CD14-positive monocyte (primary cell): ENCODE measurements at regions not wholly inside any gene's neighbourhood (a gene's known extent, or its start where the extent isn't known, plus 50 kb on each side); places are given as distances from the start of the nearest gene placed in this dataset.

Experiments
- DNase-seq, 3 donors: peaks; one replicate each; pipeline ENCODE4 v3.0.0-alpha.2; 2011 to 2022
- H2AFZ ChIP-seq: 2 replicates; pipeline ENCODE4 v1.6.0; 2012; ENCODE audit warnings: mild to moderate bottlenecking, low read depth, low read length, inconsistent platforms; ENCODE audit not compliant: insufficient read depth, poor library complexity, severe bottlenecking
- H3K27ac ChIP-seq, 2 donors: 1 replicate in 1 of 2; 2 replicates in 1 of 2; pipeline ENCODE4 v1.5.1; 2012 to 2013; ENCODE audit warnings: low read length in 2 of 2, control low read depth in 1 of 2, inconsistent platforms in 1 of 2, low read depth in 1 of 2, mild to moderate bottlenecking in 1 of 2
- H3K27me3 ChIP-seq, 2 donors: one replicate each; pipeline versions ENCODE4 v1.6.0 to v1.6.1; 2011 to 2013; ENCODE audit warnings: low read length in 2 of 2; ENCODE audit not compliant: control insufficient read depth in 2 of 2, insufficient read depth in 2 of 2
- H3K36me3 ChIP-seq, 2 donors: replicated peaks in 1 of 2; 1 replicate in 1 of 2; 2 replicates in 1 of 2; pipeline versions ENCODE4 v1.5.1 to v1.6.1; 2012 to 2013; ENCODE audit warnings: low read length in 2 of 2, control low read depth in 1 of 2, inconsistent platforms in 1 of 2, mild to moderate bottlenecking in 1 of 2; ENCODE audit not compliant: insufficient read depth in 2 of 2, control insufficient read depth in 1 of 2
- H3K4me1 ChIP-seq, 2 donors: 1 replicate in 1 of 2; 2 replicates in 1 of 2; pipeline versions ENCODE4 v1.5.1 to v1.6.1; 2012 to 2013; ENCODE audit warnings: low read length in 2 of 2, control low read depth in 1 of 2, inconsistent platforms in 1 of 2, mild to moderate bottlenecking in 1 of 2, moderate library complexity in 1 of 2; ENCODE audit not compliant: insufficient read depth in 2 of 2, control insufficient read depth in 1 of 2
- H3K4me2 ChIP-seq: replicated peaks from 2 replicates; pipeline ENCODE3; 2012; ENCODE audit warnings: low read length, moderate library complexity, mild to moderate bottlenecking; ENCODE audit not compliant: poor library complexity, severe bottlenecking; ENCODE audit errors: extremely low read depth
- H3K4me3 ChIP-seq, 3 experiments: fragments of 200-600 bp in 1 of 3; sonication (generic) in 1 of 3; replicated peaks in 1 of 3; 1 replicate in 2 of 3; 2 replicates in 1 of 3; pipeline ENCODE4 v1.5.1; 2011 to 2013; ENCODE audit warnings: low read length in 3 of 3, mild to moderate bottlenecking in 3 of 3, control low read depth in 2 of 3, low read depth in 2 of 3, inconsistent platforms in 1 of 3, moderate library complexity in 1 of 3
- H3K79me2 ChIP-seq: 2 replicates; pipeline ENCODE4 v1.6.0; 2012; ENCODE audit warnings: mild to moderate bottlenecking, control low read depth, inconsistent platforms, low read length, moderate library complexity; ENCODE audit not compliant: insufficient read depth
- H3K9ac ChIP-seq: 2 replicates; pipeline ENCODE4 v1.6.0; 2017; ENCODE audit warnings: low read length, mild to moderate bottlenecking; ENCODE audit not compliant: insufficient read depth, poor library complexity, severe bottlenecking
- H3K9me3 ChIP-seq, 2 donors: replicated peaks in 1 of 2; 1 replicate in 1 of 2; 2 replicates in 1 of 2; pipeline versions ENCODE4 v1.5.1 to v1.6.1; 2012 to 2013; ENCODE audit warnings: low read length in 2 of 2, control low read depth in 1 of 2; ENCODE audit not compliant: control insufficient read depth in 1 of 2, insufficient read depth in 1 of 2
- H4K20me1 ChIP-seq: 2 replicates; pipeline ENCODE4 v1.6.0; 2012; ENCODE audit warnings: mild to moderate bottlenecking, low read length, control low read depth, moderate library complexity; ENCODE audit not compliant: insufficient read depth
- H3K27ac Mint-ChIP-seq, 7 donors: one replicate each; pipeline ENCODE4 v1.8.0; 2020; ENCODE audit warnings: mild to moderate bottlenecking in 7 of 7, mixed read lengths in 7 of 7, moderate library complexity in 6 of 7, inconsistent platforms in 2 of 7
- H3K27me3 Mint-ChIP-seq, 3 donors: one replicate each; pipeline ENCODE4 v1.8.0; 2021 to 2022; ENCODE audit warnings: low read depth in 3 of 3, mild to moderate bottlenecking in 3 of 3, mixed read lengths in 3 of 3, moderate library complexity in 3 of 3, inconsistent platforms in 1 of 3
- H3K36me3 Mint-ChIP-seq, 2 donors: one replicate each; pipeline ENCODE4 v1.8.0; 2020; ENCODE audit warnings: mixed read lengths in 2 of 2, inconsistent platforms in 1 of 2, mild to moderate bottlenecking in 1 of 2
- H3K4me1 Mint-ChIP-seq: one replicate; pipeline ENCODE4 v1.8.0; 2020; ENCODE audit warnings: mild to moderate bottlenecking, mixed read lengths
- H3K4me3 Mint-ChIP-seq, 2 donors: one replicate each; pipeline ENCODE4 v1.8.0; 2020; ENCODE audit warnings: mild to moderate bottlenecking in 2 of 2, mixed read lengths in 2 of 2, moderate library complexity in 1 of 2
- H3K9me3 Mint-ChIP-seq, 7 donors: one replicate each; pipeline ENCODE4 v1.8.0; 2020 to 2022; ENCODE audit warnings: mixed read lengths in 7 of 7, mild to moderate bottlenecking in 6 of 7, moderate library complexity in 6 of 7, inconsistent platforms in 2 of 7
- CTCF ChIP-seq: fragments of 200-600 bp; IDR thresholded peaks from one replicate; pipeline ENCODE4 v1.8.0; 2022; ENCODE audit warnings: antibody characterized with exemption, mild to moderate bottlenecking
- WGBS: methylation state at CpG from one replicate; pipeline ENCODE4 v1.1.5; 2013; ENCODE audit warnings: missing lambda C conversion rate; ENCODE audit not compliant: insufficient coverage; 5-methylcytosine and 5-hydroxymethylcytosine counted together
- intact Hi-C, 2 donors: fragments of 100-400 bp; cut with micrococcal nuclease; formaldehyde crosslinking; loops; one replicate each; pipeline versions ENCODE4 v1.15.0 to v1.15.1; 2023

DNA sequence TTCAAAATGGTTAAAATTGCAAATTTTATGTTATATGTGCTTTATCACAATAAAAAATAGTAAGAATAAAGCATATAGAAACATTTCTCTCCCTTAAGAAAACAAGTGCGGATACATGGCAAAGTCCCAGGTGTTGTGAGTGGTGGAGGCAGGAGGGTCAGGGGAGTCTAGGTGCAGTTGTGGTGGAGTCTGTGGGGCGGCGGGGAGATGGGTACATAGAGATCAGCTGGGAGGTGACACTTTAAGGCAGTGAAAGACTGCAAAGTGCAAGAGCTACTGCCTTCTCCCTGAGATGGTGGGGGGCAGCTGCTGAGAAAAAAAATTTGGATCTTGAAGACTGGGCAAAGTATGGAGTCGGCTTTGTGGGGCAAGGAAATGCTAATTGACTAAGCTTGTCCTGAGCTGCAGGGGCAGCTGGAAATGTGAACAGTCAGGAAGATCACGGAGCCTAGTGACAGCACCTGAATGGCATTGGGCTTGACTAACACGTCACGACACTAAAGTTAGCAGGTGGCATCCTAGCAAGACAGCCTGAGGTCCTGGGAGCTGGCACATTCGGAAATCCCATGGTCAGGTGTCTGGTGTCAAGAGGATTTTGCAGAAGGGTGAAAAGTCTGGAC is 72.9 kb upstream of the IRS2 start:
- H3K9me3 ChIP-seq: no peaks in the 10 kb centered on the region
- no peak overlapping the region for H3K27ac ChIP-seq
- Mint-ChIP-seq H3K27me3 (peaks cover 20 to 35% (median 21%) of the 10 kb centered on the region in 3 donors), H3K4me3 (peak overlapping the region in 1 of 2 donors; percentile 3), H3K27ac (no peak overlapping the region), H3K36me3 (no peaks in the 10 kb centered on the region), H3K4me1 (no peaks in the 10 kb centered on the region), H3K9me3 (peaks cover 0 to 2% (median 0%) of the 10 kb centered on the region in 7 donors)
- no peaks in the 10 kb centered on the region for H3K36me3 ChIP-seq
- DNase-seq: no peak
- WGBS: 78% methylated on average over 7 of the region's 8 CpGs
- no peaks in the 10 kb centered on the region for H4K20me1 ChIP-seq
- H3K4me2 ChIP-seq: no peak overlapping the region
- TF ChIP-seq CTCF: no peak
- peaks cover 2 to 7% of the 10 kb centered on the region in 2 donors for H3K27me3 ChIP-seq
- H3K79me2 ChIP-seq: no peaks in the 10 kb centered on the region
- no peaks in the 10 kb centered on the region for H3K4me1 ChIP-seq
- H3K9ac ChIP-seq: no peak overlapping the region
- H3K4me3 ChIP-seq: no peak overlapping the region
- intact Hi-C loops: no loop called here
- H2AFZ ChIP-seq: no peak overlapping the region

GRCh38 chr13:109858319-109858718 is 71.9 kb upstream of the IRS2 start:
- peaks cover 20 to 35% (median 20%) of the 10 kb centered on the region in 3 donors for H3K27me3 Mint-ChIP-seq
- WGBS: 71% methylated on average over 2 of the region's 7 CpGs
- no peak overlapping the region for H3K4me3 ChIP-seq

More at GRCh38 chr13:109858319-109858718, 71.9 kb upstream of the IRS2 start:
- Mint-ChIP-seq H3K4me1 (no peaks in the 10 kb centered on the region), H3K27ac (no peak overlapping the region), H3K4me3 (no peak overlapping the region), H3K36me3 (no peaks in the 10 kb centered on the region), H3K9me3 (peaks cover 0 to 2% (median 0%) of the 10 kb centered on the region in 7 donors)
- intact Hi-C loops: no loop called here
- Histone ChIP-seq H3K9ac (no peak overlapping the region), H3K4me1 (no peaks in the 10 kb centered on the region), H3K9me3 (no peaks in the 10 kb centered on the region), H4K20me1 (no peaks in the 10 kb centered on the region), H2AFZ (no peak overlapping the region), H3K4me2 (no peak overlapping the region), H3K36me3 (no peaks in the 10 kb centered on the region), H3K27ac (no peak overlapping the region), H3K79me2 (no peaks in the 10 kb centered on the region), H3K27me3 (peaks cover 2 to 10% of the 10 kb centered on the region in 2 donors)
- TF ChIP-seq CTCF: no peak
- no peak for DNase-seq
